ENCODE measurements at regions not wholly inside any gene's neighbourhood (a gene's known extent, or its start where the extent isn't known, plus 50 kb on each side); places are given as distances from the start of the nearest gene placed in this dataset.

DNA sequence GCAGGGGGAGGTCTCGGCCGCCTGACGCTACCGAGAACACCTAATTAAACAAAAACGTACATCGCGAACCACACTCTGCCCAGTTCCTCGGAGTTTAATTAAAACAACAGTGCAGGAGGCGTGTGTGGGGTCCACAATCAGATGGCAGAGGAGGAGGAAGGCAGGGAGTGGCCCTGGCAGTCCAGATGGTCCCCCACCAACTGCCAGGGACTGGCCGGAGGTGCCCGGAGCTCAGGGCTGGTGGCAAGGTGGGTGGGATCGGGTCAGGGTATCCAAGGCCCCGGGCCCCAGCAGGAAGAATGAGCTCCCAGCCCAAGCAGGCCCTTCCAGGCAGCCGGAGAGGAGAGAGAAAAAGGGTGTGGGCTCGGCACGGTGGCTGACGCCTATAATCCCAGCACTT lies 71.3 kb downstream of the PTPRS start:
- Mint-ChIP-seq H3K27me3 (no peaks in the 10 kb centered on the region), H3K36me3 (ENCODE audit: low read depth) (peaks cover 6% of the 10 kb centered on the region), H3K27ac (no peak overlapping the region), H3K9me3 (no peaks in the 10 kb centered on the region), H3K4me1 (ENCODE audit: low read depth) (no peaks in the 10 kb centered on the region), H3K4me3 (no peak overlapping the region)
- TF ChIP-seq, protein P1, sequence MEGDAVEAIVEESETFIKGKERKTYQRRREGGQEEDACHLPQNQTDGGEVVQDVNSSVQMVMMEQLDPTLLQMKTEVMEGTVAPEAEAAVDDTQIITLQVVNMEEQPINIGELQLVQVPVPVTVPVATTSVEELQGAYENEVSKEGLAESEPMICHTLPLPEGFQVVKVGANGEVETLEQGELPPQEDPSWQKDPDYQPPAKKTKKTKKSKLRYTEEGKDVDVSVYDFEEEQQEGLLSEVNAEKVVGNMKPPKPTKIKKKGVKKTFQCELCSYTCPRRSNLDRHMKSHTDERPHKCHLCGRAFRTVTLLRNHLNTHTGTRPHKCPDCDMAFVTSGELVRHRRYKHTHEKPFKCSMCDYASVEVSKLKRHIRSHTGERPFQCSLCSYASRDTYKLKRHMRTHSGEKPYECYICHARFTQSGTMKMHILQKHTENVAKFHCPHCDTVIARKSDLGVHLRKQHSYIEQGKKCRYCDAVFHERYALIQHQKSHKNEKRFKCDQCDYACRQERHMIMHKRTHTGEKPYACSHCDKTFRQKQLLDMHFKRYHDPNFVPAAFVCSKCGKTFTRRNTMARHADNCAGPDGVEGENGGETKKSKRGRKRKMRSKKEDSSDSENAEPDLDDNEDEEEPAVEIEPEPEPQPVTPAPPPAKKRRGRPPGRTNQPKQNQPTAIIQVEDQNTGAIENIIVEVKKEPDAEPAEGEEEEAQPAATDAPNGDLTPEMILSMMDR (IDR thresholded peaks at IDR 0.05), result no peak
- ChIA-PET POLR2A (no interaction called here), CTCF (no interaction called here)
- H3K9me3 ChIP-seq (ENCODE audit: control insufficient read depth in 1 of 2, insufficient read depth in 1 of 2, low read length in 2 of 2), result peaks cover 0 to 14% of the 10 kb centered on the region in 2 experiments
- no peak overlapping the region for H3K4me3 ChIP-seq (ENCODE audit: low read length)
- no peaks in the 10 kb centered on the region for H3K36me3 ChIP-seq (ENCODE audit: insufficient read depth, low read length)
- DNase-seq (no peak), ATAC-seq (ENCODE audit: poor library complexity) (no peak)
- H3K27ac ChIP-seq (ENCODE audit: low read depth in 1 of 2, low read length in 2 of 2), result no peak overlapping the region
- H3K27me3 ChIP-seq (ENCODE audit: control insufficient read depth in 1 of 2, insufficient read depth in 2 of 2, low read length in 2 of 2), result no peaks in the 10 kb centered on the region
- intact Hi-C loops (cut with DNase I, micrococcal nuclease), result no loop called here
- H3K4me1 ChIP-seq (ENCODE audit: insufficient read depth, low read length), result no peaks in the 10 kb centered on the region

DNA sequence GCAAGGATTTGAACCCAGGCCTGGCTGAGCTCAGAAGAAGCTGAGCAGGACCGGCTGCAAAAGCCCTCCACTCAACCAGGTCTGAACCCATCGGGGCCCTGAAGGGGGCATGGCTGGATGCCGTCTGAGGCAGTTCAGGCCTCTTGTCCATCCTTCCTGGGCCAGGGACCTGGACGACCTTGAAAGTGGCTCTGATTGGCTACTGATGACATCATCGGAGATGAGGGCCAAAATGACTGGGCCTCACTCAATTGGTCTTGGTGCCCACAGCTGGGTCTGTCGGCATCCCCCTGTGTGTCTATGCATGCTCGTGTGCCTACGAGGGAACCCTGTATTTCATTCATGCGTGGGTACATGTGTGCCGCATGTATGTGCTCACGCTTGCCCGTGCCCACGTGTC lies 71.8 kb downstream of the PTPRS start:
- H3K27me3 ChIP-seq (ENCODE audit: control insufficient read depth in 1 of 2, insufficient read depth in 2 of 2, low read length in 2 of 2), result no peaks in the 10 kb centered on the region
- CTCF ChIA-PET, result no interaction called here
- DNase-seq, result no peak
- ATAC-seq (ENCODE audit: poor library complexity), result no peak
- H3K36me3 Mint-ChIP-seq (ENCODE audit: low read depth), result peaks cover 6% of the 10 kb centered on the region
- no peaks in the 10 kb centered on the region for H3K9me3 Mint-ChIP-seq
- no peaks in the 10 kb centered on the region for H3K4me1 Mint-ChIP-seq (ENCODE audit: low read depth)
- intact Hi-C loops (cut with DNase I, micrococcal nuclease), result no loop called here
- H3K27me3 Mint-ChIP-seq, result no peaks in the 10 kb centered on the region
- POLR2A ChIA-PET, result no interaction called here
- no peak overlapping the region for H3K4me3 Mint-ChIP-seq
- H3K36me3 ChIP-seq (ENCODE audit: insufficient read depth, low read length), result no peaks in the 10 kb centered on the region
- no peak overlapping the region for H3K4me3 ChIP-seq (ENCODE audit: low read length)
- H3K27ac ChIP-seq (ENCODE audit: low read depth in 1 of 2, low read length in 2 of 2), result no peak overlapping the region
- H3K9me3 ChIP-seq (ENCODE audit: control insufficient read depth in 1 of 2, insufficient read depth in 1 of 2, low read length in 2 of 2), result peaks cover 0 to 11% of the 10 kb centered on the region in 2 experiments
- TF ChIP-seq, protein P1 (IDR thresholded peaks at IDR 0.05), result no peak
- no peaks in the 10 kb centered on the region for H3K4me1 ChIP-seq (ENCODE audit: insufficient read depth, low read length)
- no peak overlapping the region for H3K27ac Mint-ChIP-seq

DNA sequence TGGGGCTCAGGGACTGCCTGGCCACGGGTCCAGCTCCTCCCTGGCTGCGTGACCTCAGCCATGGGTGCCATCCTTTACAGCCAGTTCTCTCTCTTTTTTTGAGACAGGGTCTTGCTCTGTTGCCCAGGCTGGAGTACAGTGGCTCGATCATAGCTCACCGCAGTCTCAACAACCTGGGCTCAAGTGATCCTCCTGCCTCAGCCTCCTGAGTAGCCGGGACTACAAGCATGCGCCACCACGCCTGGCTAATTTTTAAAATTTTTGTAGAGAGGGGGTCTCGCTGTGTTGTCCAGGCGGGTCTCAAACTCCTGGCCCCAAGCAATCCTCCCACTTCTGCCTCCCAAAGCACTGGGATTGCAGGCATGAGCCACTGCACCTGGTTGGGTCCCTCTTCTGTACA lies 75.4 kb downstream of the PTPRS start:
- Histone ChIP-seq H3K9me3 (ENCODE audit: control insufficient read depth in 1 of 2, insufficient read depth in 1 of 2, low read length in 2 of 2) (peaks cover 0 to 5% of the 10 kb centered on the region in 2 experiments), H3K36me3 (ENCODE audit: insufficient read depth, low read length) (no peaks in the 10 kb centered on the region), H3K27ac (ENCODE audit: low read depth in 1 of 2, low read length in 2 of 2) (no peak overlapping the region), H3K4me1 (ENCODE audit: insufficient read depth, low read length) (no peaks in the 10 kb centered on the region), H3K4me3 (ENCODE audit: low read length) (no peak overlapping the region), H3K27me3 (ENCODE audit: control insufficient read depth in 1 of 2, insufficient read depth in 2 of 2, low read length in 2 of 2) (no peaks in the 10 kb centered on the region)
- Mint-ChIP-seq H3K27me3 (no peaks in the 10 kb centered on the region), H3K36me3 (ENCODE audit: low read depth) (no peaks in the 10 kb centered on the region), H3K9me3 (no peaks in the 10 kb centered on the region), H3K4me1 (ENCODE audit: low read depth) (no peaks in the 10 kb centered on the region), H3K27ac (no peak overlapping the region), H3K4me3 (no peak overlapping the region)
- ChIA-PET CTCF (no interaction called here), POLR2A (no interaction called here)
- no peak for ATAC-seq (ENCODE audit: poor library complexity)
- intact Hi-C loops (cut with DNase I, micrococcal nuclease), result no loop called here
- no peak for DNase-seq
- TF ChIP-seq, protein P1 (IDR thresholded peaks at IDR 0.05), result no peak
